IPS DF 6.9 (cell line): ENCODE measurements at regions not wholly inside any gene's neighbourhood (a gene's known extent, or its start where the extent isn't known, plus 50 kb on each side); places are given as distances from the start of the nearest gene placed in this dataset.
"Not testable (repeated sequence)": the region's sequence is repeated elsewhere in the genome, so short reads cannot be mapped to it uniquely, and the experiment has no call there.

Experiments
- DNase-seq: peaks from one replicate; pipeline ENCODE4 v3.0.0-alpha.2; 2013; ENCODE audit warnings: low read depth, low spot score
- H3K27ac ChIP-seq: one replicate; pipeline ENCODE4 v1.5.1; 2013; ENCODE audit warnings: low read length, control low read depth
- H3K27me3 ChIP-seq: 2 replicates; pipeline ENCODE4 v1.6.1; 2013; ENCODE audit warnings: mild to moderate bottlenecking, low read length; ENCODE audit not compliant: control insufficient read depth, insufficient read depth
- H3K36me3 ChIP-seq: 2 replicates; pipeline ENCODE4 v1.6.1; 2013; ENCODE audit warnings: low read length; ENCODE audit not compliant: control insufficient read depth, insufficient read depth
- H3K4me1 ChIP-seq: 2 replicates; pipeline ENCODE4 v1.6.1; 2013; ENCODE audit warnings: low read length; ENCODE audit not compliant: control insufficient read depth, insufficient read depth
- H3K4me3 ChIP-seq: 2 replicates; pipeline ENCODE4 v1.5.1; 2013; ENCODE audit warnings: mild to moderate bottlenecking, low read length
- H3K9me3 ChIP-seq: 2 replicates; pipeline ENCODE4 v1.6.1; 2013; ENCODE audit warnings: low read length, inconsistent platforms; ENCODE audit not compliant: control insufficient read depth, insufficient read depth
- WGBS: extraction: QIAGEN DNeasy Blood & Tissue Kit; methylation state at CpG from one replicate; pipeline ENCODE4 v1.1.7; 2013; ENCODE audit warnings: mixed read lengths, missing lambda C conversion rate; ENCODE audit not compliant: insufficient read length, insufficient coverage; 5-methylcytosine and 5-hydroxymethylcytosine counted together

DNA sequence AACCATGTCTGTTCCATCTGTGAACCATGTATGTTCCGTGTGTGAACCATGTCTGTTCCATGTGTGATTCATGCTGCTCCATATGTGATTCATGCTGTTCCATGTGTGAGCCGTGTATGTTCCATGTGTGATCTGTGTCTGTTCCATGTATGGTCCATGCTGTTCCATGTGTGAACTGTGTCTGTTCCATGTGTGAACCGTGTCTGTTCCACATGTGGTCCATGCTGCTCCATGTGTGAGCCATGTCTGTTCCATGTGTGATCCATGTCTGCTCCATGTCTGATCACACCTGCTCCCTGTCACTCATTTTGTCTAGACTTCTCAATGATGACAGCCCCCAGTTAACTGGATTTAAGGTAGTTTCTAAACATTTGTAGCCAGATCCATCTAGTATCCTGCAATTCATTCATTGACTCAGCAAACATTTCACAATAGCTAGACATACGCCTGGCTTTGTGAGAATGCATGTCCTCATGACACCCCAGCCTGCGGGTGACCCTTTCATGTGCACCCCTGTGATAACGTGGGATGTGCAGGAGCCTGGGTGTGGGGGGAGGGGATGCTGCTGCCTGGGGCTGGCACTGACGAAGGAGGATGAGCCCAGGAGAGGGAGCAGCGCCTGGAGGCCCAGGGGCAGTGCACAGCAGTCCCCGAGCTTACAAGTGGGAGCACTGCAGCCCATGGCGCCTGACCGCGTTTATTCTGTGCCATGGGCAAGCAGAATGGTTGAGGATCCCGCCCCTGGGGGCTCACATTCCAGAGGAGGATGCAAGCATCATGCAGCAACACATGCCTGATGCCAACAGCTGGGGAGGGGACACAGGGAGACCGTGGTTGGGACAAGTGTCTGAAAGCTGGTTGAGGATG lies 74.1 kb upstream of the METTL9 start:
- no CpG with 5 or more reads among the region's 14 CpGs for WGBS
- not testable (repeated sequence) for H3K36me3 ChIP-seq, H3K4me3 ChIP-seq, H3K4me1 ChIP-seq, DNase-seq, H3K27me3 ChIP-seq, H3K9me3 ChIP-seq, H3K27ac ChIP-seq

DNA sequence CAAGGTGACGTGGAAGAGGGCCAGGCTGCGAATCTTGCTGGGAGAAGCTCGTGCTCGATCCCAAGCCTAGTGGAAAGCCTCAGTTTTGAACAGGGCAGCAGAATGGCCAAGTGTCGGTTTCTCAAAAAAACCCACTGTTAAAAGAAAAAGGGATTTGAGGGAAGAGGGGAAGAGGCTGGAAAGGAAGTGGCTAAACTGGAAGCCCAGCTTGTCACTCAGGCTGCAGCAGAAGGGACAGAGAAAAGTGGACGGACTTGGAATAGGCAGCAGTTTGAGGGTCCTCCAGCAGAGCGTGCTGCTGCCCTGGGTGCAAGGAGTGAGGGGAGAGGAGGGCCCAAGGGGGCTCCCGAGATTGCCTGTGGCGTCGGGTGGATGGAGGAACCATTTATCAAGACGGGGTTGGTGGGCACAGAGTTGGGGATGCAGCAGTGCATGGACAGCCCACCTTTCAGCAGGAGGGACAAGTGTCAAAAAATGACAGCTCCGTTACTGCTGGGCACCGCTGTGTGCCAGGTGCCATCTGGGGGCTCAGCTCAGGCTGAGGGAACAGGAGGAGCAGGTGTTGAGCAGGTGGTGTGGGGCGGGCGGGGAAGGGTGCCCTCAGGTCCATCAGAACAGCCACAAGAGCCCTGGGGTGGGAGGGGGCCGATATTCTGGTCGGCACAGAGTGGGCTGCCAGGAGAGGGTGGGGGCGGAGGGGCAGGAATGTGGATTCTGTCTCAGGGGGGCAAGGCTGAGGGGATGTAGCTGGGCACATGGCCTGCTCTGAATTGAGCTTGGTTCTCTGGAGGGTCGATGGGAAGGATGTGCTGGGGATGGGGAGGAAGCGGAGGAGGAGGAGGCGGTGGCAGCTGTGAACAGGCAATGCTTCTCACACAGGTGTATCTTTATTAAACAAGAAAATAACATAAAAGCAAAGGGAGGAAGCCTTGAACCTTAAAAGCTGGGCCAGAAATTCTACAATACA lies 73.1 kb upstream of the METTL9 start:
- H3K27me3 ChIP-seq, H3K4me3 ChIP-seq, H3K27ac ChIP-seq, H3K4me1 ChIP-seq, DNase-seq, H3K9me3 ChIP-seq, H3K36me3 ChIP-seq: not testable (repeated sequence)
- WGBS = no CpG with 5 or more reads among the region's 21 CpGs

GRCh38 chr16:21526923-21527807 lies 72.2 kb upstream of the METTL9 start:
- Histone ChIP-seq H3K4me1 (peaks cover 7% of the 10 kb centered on the region; the same call in 1 of the 2 replicates), H3K9me3 (no peaks in the 10 kb centered on the region), H3K4me3 (no peak overlapping the region), H3K27me3 (no peaks in the 10 kb centered on the region), H3K27ac (no peak overlapping the region), H3K36me3 (no peaks in the 10 kb centered on the region)
- WGBS = no CpG with 5 or more reads among the region's 20 CpGs
- DNase-seq = no peak

DNA sequence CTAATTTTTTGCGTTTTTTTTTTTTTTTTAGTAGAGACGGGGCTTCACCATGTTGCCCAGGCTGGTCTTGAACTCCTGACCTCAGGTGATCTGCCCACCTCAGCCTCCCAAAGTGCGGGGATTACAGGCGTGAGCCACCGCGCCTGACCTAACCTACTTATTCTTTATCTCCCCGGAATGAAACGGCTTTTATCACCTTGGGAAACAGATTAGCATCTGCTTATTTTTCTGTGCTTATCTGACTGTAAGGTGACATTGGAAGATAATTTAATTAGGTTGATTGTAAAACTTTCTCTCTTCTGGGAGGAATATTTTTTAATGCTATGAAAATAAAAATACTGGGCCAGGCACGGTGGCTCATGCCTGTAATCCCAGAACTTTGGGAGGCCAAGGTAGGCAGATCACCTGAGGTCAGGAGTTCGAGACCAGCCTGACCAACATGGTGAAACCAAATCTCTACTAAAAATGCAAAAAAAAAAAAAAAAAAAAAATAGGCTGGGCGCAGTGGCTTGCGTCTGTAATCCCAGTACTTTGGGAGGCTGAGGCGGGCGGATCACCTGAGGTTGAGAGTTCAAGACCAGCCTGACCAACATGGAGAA lies 70.2 kb upstream of the METTL9 start:
- H3K4me1 ChIP-seq, DNase-seq, H3K36me3 ChIP-seq, H3K27ac ChIP-seq, H3K4me3 ChIP-seq, H3K27me3 ChIP-seq, H3K9me3 ChIP-seq: not testable (repeated sequence)
- WGBS = no CpG with 5 or more reads among the region's 14 CpGs

DNA sequence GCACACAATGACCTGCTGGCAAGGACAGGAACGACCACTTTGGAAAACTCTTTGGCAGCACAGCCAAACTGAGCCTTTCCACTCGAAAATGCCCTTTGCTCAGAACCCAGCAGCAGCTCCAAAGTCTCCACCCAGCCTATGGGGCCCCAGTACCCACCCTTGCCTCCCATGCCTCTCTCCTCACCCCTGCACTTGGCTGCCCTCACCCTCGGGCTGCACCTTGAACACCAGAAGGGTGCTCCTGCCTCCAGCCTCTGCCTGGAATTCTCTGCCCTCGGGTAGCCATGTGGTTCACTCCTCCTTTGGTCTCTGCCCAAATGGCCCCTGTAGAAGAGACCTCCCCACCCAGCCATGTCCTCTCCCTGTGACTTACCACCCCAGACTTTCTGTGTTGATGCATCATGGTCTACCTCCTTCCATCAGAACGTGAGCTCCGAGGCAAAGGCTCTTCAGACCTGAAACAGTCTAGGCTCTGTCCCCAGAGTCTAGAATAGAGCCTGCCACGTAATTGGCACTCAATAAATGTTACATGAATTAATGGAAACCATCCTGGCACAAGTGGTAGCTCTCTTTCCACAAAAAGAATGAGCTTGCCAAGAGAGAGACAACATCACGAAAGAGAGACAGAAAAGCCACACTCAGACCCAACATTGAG lies 68.5 kb upstream of the METTL9 start:
- H3K27me3 ChIP-seq, DNase-seq, H3K4me3 ChIP-seq, H3K36me3 ChIP-seq, H3K27ac ChIP-seq, H3K4me1 ChIP-seq, H3K9me3 ChIP-seq: not testable (repeated sequence)
- WGBS = no CpG with 5 or more reads among the region's 8 CpGs

- DNase-seq, H3K36me3 ChIP-seq, H3K9me3 ChIP-seq, H3K4me1 ChIP-seq, H3K4me3 ChIP-seq, H3K27me3 ChIP-seq, H3K27ac ChIP-seq: not testable (repeated sequence)
- WGBS = no CpG with 5 or more reads among the region's 7 CpGs
Observed at GRCh38 chr16:21532996-21533395, 66.4 kb upstream of the METTL9 start.

GRCh38 chr16:21533474-21533873 lies 65.9 kb upstream of the METTL9 start:
- H3K36me3 ChIP-seq, H3K27me3 ChIP-seq, H3K4me1 ChIP-seq, DNase-seq, H3K4me3 ChIP-seq, H3K27ac ChIP-seq, H3K9me3 ChIP-seq: not testable (repeated sequence)
- no CpG with 5 or more reads among the region's 10 CpGs for WGBS

GRCh38 chr16:21534561-21534960 lies 64.8 kb upstream of the METTL9 start:
- not testable (repeated sequence) for DNase-seq, H3K36me3 ChIP-seq, H3K4me1 ChIP-seq, H3K9me3 ChIP-seq, H3K27me3 ChIP-seq, H3K4me3 ChIP-seq, H3K27ac ChIP-seq
- no CpG with 5 or more reads among the region's 7 CpGs for WGBS

DNA sequence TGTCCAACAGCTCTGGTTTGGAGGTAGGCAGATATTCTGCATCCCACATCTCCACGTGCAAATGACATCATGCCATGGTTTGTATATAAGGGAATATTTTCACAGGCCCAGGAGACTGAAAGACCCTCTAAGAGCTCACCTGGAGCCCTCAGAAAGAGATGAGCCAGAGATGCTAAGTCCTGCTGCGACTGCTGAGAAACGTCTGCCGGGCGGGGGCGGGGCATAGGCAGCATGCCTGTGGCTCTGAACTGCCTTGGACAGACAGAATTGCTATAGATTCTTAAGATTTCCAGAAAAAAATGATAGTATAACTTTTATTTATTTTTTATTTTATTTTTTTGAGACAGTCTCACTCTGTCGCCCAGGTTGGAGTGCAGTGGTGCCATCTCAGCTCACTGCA lies 64.2 kb upstream of the METTL9 start:
- not testable (repeated sequence) for H3K4me1 ChIP-seq

More for the DNA sequence above, 64.2 kb upstream of the METTL9 start:
- not testable (repeated sequence) for H3K27me3 ChIP-seq, H3K27ac ChIP-seq, H3K36me3 ChIP-seq, H3K9me3 ChIP-seq, H3K4me3 ChIP-seq, DNase-seq
- WGBS = no CpG with 5 or more reads among the region's 7 CpGs
